RCC 7860 (cell line): ENCODE measurements at regions not wholly inside any gene's neighbourhood (a gene's known extent, or its start where the extent isn't known, plus 50 kb on each side); places are given as distances from the start of the nearest gene placed in this dataset.

Experiments used
- DNase-seq: peaks from one replicate; pipeline ENCODE4 v3.0.0-alpha.2; 2015; ENCODE audit warnings: low spot score
- FAIRE-seq: peaks from 2 replicates; lab custom pipeline; 2012; peaks lifted over from hg19 to GRCh38; lab: Jason Lieb, UNC

- DNase-seq (no peak), FAIRE-seq (no peak)
Observed at GRCh38 chr14:45400950-45401640, 148.1 kb upstream of the MIS18BP1 start.

DNA sequence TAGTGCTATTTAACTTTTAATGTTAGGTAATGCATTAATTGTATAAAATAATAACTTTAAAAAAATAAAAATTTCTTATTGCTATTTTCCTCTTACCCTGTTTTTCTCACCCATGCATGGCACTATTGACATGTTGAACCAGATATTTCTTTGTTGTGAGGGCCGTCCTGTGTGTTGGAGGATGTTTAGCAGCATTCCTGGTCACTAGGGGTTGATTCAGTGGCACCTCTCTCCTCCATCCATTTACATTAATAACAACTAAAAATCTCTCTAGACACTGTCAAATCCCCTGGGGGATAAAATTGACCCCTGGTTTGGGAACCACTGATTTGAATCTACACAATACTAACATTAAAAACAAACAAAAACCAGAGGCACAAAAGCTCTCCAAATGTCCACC is 147.5 kb upstream of the MIS18BP1 start:
- FAIRE-seq: no peak
- no peak for DNase-seq

- FAIRE-seq (no peak), DNase-seq (no peak)
Observed at GRCh38 chr14:45381091-45381490, 128.1 kb upstream of the MIS18BP1 start.

DNA sequence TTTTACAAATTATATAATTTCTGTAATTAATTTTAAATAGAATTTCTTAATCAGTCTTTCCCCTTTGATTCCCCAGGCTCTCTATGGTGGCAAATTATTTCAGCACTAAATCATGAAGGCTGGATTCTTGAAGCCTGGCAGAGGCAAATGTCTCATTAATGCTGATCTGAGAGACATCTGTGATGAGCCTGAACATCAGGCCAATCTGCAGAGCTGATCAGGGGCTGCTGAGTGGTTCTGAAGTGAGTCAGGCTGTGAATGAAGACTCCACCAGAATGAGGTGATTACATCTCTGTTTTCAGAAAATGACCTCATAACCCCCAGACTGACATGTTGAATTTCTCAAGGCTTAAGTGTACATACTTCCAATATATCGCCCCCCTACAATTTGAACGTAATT is 124.2 kb upstream of the MIS18BP1 start:
- FAIRE-seq (no peak), DNase-seq (no peak)

DNA sequence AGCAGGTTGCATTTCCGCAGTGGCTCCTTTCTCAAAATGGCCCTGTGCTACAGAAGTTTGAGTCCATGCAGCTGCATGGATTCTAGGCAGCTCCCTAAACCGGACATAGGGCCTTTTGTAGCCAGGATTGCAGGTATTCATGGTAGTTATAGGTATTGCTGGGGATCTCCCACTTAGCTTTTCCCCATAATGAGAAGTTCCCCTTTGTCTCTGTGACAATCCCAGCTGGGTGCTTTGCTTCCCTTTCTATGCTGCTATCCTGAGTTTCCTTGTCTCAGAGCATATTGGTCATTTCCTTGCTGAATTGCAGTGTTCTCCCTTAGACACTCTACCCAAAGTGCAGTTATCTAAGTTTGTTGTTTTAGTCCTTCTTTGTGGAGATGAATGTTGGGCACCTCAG is 120.9 kb upstream of the MIS18BP1 start:
- DNase-seq (no peak), FAIRE-seq (no peak)

DNA sequence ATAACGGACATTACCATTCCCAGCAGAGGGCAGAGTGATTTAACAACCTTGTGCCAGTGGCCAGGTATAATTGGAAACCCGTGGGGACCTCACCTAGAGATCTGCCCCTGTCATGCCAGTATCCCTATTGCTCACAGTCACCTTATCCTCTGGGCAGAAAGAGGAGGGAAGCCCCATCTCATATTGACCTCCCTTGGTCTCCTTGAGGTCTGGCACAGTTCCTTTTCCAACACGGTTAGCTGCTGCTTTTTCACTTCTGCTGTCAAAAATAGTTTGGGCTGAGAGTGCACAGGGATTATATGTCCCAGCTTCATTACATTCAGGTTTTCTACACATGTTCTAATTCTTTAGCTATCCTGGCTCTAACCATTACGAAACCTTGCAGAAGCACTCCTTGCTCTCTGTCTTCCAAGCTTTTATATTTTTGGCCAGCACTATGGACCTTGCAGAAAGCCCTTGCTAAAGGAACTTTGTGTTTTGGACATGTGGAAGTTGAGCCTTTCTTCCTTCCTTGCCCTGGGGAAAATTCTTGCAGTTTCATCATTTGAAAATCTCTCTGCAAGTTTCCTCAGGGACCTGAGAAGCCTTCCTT is 111.7 kb upstream of the MIS18BP1 start:
- DNase-seq (no peak), FAIRE-seq (no peak)

- FAIRE-seq (no peak), DNase-seq (no peak)
Observed at GRCh38 chr14:45362505-45362904, 109.5 kb upstream of the MIS18BP1 start.

DNA sequence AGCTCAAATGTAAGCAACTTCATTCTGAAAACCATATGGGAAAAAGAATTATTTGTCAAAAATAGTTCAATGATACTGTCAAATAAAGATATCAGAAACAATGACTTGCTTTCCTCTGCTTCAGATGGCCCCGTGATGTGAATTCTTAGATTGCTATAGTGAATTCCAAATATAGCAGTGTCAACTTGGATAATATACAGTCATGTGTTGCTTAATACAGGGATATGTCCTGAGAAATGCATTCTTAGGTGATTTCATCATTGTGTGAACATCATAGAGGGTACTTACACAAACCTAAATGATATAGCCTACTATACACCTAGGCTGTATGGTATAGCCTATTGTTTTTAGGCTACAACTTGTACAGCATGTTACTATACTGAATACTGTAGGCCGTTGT is 108.7 kb upstream of the MIS18BP1 start:
- no peak for FAIRE-seq
- no peak for DNase-seq

GRCh38 chr14:45359746-45360145 is 106.7 kb upstream of the MIS18BP1 start:
- FAIRE-seq (no peak), DNase-seq (no peak)

DNA sequence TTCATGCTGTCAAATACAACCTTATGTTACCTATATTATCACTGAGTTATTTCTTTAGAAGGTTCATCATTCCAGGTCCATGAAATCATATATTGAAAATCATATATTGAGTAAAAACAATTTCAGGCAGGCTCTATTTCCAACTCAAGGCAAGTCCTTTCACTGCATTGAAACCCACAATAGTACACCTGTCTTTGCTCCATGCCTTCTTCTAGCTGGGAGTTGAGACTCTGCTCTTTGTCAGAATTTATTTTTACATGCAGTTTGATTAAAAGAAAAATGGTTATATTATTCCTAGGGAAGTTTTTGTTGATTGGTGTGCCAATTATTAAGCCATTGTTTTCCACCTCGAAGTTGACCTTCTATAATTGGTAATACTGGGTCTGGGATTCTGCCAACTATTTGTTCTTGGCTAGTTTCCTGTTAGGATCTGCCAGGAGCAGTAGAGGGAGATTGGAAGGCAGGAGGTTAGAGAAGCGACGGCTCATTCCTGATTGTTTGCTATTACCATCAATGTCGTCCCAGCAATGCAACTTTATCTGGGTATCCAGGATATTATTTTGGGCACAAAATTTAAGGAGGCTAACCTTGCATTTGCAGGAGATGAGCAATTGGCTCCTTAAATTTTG is 79.5 kb upstream of the MIS18BP1 start:
- DNase-seq (no peak), FAIRE-seq (no peak)

DNA sequence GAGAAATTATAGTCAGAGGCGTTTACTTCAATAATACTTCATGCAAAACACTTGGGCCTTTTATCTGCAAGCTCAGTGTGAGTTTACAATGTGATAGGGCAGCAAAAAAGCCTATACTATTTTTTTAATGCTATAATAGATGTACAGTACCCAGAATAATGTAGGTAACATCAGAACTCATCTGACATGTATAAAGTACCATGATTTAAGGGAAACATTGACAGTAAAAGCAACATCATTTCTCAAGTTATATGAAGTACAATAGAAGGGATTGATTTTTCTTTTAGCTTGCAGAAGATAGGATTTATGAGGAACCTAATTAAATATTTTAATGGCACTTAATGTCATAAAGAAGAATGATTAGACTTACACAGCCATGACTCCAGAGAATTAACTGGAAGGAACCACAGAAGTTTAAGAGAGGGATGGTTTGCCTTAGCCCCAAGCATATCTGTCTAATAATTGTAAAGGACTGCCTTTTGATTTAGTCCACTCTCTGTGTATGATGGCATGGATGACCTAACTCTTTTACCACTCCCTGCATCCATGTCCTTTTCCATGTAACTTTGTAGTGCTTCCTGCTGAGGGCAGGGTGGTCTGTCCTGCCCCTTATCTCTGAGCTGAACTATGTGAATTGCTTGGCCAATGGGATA is 55.9 kb upstream of the MIS18BP1 start:
- DNase-seq: no peak
- no peak for FAIRE-seq
